ENCODE measurements at regions not wholly inside any gene's neighbourhood (a gene's known extent, or its start where the extent isn't known, plus 50 kb on each side); places are given as distances from the start of the nearest gene placed in this dataset.
"Not testable (repeated sequence)": the region's sequence is repeated elsewhere in the genome, so short reads cannot be mapped to it uniquely, and the experiment has no call there.

DNA sequence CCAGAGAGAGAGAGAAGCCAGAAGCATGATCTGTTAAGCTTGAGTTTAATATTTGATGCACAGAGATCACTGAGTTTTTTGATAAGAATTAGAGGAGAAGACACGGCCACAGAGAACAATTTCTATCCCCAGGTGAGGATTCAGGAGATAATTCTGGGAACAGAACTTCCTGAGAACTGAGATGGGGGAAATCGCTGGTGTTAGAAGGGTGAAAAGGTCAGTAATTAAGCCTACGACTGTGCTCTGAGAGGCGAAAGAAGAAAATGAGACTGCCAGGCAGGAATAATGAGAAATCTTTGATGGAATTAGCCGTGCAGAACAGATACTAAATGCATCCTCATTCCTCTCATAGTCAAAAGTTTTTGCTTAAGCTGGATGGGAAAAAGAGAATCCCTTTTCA is 61.9 kb upstream of the EEF2KMT start:
- TF ChIP-seq, protein P1, sequence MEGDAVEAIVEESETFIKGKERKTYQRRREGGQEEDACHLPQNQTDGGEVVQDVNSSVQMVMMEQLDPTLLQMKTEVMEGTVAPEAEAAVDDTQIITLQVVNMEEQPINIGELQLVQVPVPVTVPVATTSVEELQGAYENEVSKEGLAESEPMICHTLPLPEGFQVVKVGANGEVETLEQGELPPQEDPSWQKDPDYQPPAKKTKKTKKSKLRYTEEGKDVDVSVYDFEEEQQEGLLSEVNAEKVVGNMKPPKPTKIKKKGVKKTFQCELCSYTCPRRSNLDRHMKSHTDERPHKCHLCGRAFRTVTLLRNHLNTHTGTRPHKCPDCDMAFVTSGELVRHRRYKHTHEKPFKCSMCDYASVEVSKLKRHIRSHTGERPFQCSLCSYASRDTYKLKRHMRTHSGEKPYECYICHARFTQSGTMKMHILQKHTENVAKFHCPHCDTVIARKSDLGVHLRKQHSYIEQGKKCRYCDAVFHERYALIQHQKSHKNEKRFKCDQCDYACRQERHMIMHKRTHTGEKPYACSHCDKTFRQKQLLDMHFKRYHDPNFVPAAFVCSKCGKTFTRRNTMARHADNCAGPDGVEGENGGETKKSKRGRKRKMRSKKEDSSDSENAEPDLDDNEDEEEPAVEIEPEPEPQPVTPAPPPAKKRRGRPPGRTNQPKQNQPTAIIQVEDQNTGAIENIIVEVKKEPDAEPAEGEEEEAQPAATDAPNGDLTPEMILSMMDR (IDR thresholded peaks at IDR 0.05; ENCODE audit: low read depth, low read length, poor library complexity, severe bottlenecking) = not testable (repeated sequence)
- TF ChIP-seq EZH2phosphoT487 (IDR thresholded peaks at IDR 0.05; ENCODE audit: borderline replicate concordance, low read length) = not testable (repeated sequence)
